B cell (primary cell): ENCODE measurements at regions not wholly inside any gene's neighbourhood (a gene's known extent, or its start where the extent isn't known, plus 50 kb on each side); places are given as distances from the start of the nearest gene placed in this dataset.

ENCODE experiments used
- EZH2 ChIP-seq: IDR thresholded peaks from 2 replicates; pipeline ENCODE4 v1.6.1; 2012; ENCODE audit warnings: borderline replicate concordance, low read depth, mild to moderate bottlenecking, moderate library complexity, low read length; ENCODE audit not compliant: insufficient read depth, poor library complexity, severe bottlenecking
- TF ChIP-seq, protein P1 (sequence below): fragments of 200-600 bp; IDR thresholded peaks from one replicate; pipeline ENCODE4 v1.8.0; 2022; ENCODE audit warnings: antibody characterized with exemption, mild to moderate bottlenecking

- TF ChIP-seq, protein P1, sequence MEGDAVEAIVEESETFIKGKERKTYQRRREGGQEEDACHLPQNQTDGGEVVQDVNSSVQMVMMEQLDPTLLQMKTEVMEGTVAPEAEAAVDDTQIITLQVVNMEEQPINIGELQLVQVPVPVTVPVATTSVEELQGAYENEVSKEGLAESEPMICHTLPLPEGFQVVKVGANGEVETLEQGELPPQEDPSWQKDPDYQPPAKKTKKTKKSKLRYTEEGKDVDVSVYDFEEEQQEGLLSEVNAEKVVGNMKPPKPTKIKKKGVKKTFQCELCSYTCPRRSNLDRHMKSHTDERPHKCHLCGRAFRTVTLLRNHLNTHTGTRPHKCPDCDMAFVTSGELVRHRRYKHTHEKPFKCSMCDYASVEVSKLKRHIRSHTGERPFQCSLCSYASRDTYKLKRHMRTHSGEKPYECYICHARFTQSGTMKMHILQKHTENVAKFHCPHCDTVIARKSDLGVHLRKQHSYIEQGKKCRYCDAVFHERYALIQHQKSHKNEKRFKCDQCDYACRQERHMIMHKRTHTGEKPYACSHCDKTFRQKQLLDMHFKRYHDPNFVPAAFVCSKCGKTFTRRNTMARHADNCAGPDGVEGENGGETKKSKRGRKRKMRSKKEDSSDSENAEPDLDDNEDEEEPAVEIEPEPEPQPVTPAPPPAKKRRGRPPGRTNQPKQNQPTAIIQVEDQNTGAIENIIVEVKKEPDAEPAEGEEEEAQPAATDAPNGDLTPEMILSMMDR, result no peak
- no peak for TF ChIP-seq EZH2
These were observed 174.1 kb upstream of the SAMSN1 start for GRCh38 chr21:14720237-14720636.
